ENCODE measurements at regions not wholly inside any gene's neighbourhood (a gene's known extent, or its start where the extent isn't known, plus 50 kb on each side); places are given as distances from the start of the nearest gene placed in this dataset.

- no peaks in the 10 kb centered on the region for H3K27me3 ChIP-seq (ENCODE audit: insufficient read depth, poor library complexity, severe bottlenecking)
- H3K9me3 ChIP-seq (ENCODE audit: severe bottlenecking) = no peaks in the 10 kb centered on the region
- H3K4me1 ChIP-seq (ENCODE audit: insufficient read depth, poor library complexity, severe bottlenecking) = no peaks in the 10 kb centered on the region
- H3K4me3 ChIP-seq (ENCODE audit: severe bottlenecking) = no peak overlapping the region
- DNase-seq (ENCODE audit: low spot score) (no peak), ATAC-seq (ENCODE audit: low read depth) (no peak)
- no peaks in the 10 kb centered on the region for H3K36me3 ChIP-seq (ENCODE audit: low read depth)
- TF ChIP-seq, protein P1, sequence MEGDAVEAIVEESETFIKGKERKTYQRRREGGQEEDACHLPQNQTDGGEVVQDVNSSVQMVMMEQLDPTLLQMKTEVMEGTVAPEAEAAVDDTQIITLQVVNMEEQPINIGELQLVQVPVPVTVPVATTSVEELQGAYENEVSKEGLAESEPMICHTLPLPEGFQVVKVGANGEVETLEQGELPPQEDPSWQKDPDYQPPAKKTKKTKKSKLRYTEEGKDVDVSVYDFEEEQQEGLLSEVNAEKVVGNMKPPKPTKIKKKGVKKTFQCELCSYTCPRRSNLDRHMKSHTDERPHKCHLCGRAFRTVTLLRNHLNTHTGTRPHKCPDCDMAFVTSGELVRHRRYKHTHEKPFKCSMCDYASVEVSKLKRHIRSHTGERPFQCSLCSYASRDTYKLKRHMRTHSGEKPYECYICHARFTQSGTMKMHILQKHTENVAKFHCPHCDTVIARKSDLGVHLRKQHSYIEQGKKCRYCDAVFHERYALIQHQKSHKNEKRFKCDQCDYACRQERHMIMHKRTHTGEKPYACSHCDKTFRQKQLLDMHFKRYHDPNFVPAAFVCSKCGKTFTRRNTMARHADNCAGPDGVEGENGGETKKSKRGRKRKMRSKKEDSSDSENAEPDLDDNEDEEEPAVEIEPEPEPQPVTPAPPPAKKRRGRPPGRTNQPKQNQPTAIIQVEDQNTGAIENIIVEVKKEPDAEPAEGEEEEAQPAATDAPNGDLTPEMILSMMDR (IDR thresholded peaks at IDR 0.05; ENCODE audit: poor library complexity, severe bottlenecking) = no peak
- no peak overlapping the region for H3K27ac ChIP-seq (ENCODE audit: poor library complexity, severe bottlenecking)
Observed at GRCh38 chr1:87666681-87667080, 338.0 kb downstream of the LMO4 start.

- ATAC-seq (ENCODE audit: low read depth) (no peak), DNase-seq (ENCODE audit: low spot score) (no peak)
- Histone ChIP-seq H3K4me1 (ENCODE audit: insufficient read depth, poor library complexity, severe bottlenecking) (no peaks in the 10 kb centered on the region), H3K27me3 (ENCODE audit: insufficient read depth, poor library complexity, severe bottlenecking) (no peaks in the 10 kb centered on the region), H3K4me3 (ENCODE audit: severe bottlenecking) (no peak overlapping the region), H3K9me3 (ENCODE audit: severe bottlenecking) (no peaks in the 10 kb centered on the region), H3K27ac (ENCODE audit: poor library complexity, severe bottlenecking) (no peak overlapping the region), H3K36me3 (ENCODE audit: low read depth) (no peaks in the 10 kb centered on the region)
- TF ChIP-seq, protein P1 (IDR thresholded peaks at IDR 0.05; ENCODE audit: poor library complexity, severe bottlenecking) = no peak
Observed at GRCh38 chr1:87669674-87670073, 341.0 kb downstream of the LMO4 start.

DNA sequence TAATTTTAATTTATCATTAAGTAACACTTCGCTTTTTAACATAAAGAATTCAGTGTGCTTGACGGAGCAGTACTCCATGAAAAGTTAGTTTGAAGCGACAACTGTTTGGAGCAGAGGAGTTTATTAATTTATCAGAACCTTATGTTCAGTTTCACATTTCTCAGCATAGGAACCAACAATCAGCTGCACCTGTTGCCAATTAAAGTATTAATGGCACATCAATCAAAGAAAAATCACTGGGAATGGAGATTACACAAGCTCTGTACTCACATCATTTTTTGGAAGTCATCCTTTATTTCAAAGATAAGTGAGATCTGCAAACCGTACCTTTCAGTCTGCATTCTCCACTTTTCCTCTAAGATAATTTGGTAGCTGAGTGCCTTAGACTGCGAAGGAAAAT, 344.6 kb downstream of the LMO4 start:
- Histone ChIP-seq H3K27me3 (ENCODE audit: insufficient read depth, poor library complexity, severe bottlenecking) (no peaks in the 10 kb centered on the region), H3K4me3 (ENCODE audit: severe bottlenecking) (no peak overlapping the region), H3K9me3 (ENCODE audit: severe bottlenecking) (no peaks in the 10 kb centered on the region), H3K4me1 (ENCODE audit: insufficient read depth, poor library complexity, severe bottlenecking) (no peaks in the 10 kb centered on the region), H3K27ac (ENCODE audit: poor library complexity, severe bottlenecking) (no peak overlapping the region), H3K36me3 (ENCODE audit: low read depth) (no peaks in the 10 kb centered on the region)
- TF ChIP-seq, protein P1 (IDR thresholded peaks at IDR 0.05; ENCODE audit: poor library complexity, severe bottlenecking) = no peak
- ATAC-seq (ENCODE audit: low read depth) (no peak), DNase-seq (ENCODE audit: low spot score) (no peak)

DNA sequence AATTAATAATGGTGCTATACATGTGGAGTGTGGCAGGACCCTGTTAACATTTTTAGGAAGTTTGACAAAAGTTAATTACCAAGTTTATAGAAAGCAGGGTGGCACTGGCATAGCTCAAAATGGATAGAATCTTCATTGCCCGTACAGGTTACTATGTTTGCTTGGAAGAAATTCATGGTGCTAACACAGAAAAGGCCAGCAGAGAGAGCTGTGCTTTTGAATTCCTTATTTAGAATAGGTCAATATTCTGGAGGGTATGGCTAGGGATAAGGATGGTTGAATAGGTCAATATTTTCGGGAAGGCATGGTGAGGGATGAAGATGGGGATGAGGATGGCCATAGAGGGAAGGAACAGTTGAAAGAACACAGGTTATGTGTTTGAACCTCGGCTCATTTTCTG, 345.1 kb downstream of the LMO4 start:
- no peaks in the 10 kb centered on the region for H3K36me3 ChIP-seq (ENCODE audit: low read depth)
- no peaks in the 10 kb centered on the region for H3K4me1 ChIP-seq (ENCODE audit: insufficient read depth, poor library complexity, severe bottlenecking)
- DNase-seq (ENCODE audit: low spot score) = no peak
- no peaks in the 10 kb centered on the region for H3K27me3 ChIP-seq (ENCODE audit: insufficient read depth, poor library complexity, severe bottlenecking)
- H3K27ac ChIP-seq (ENCODE audit: poor library complexity, severe bottlenecking) = no peak overlapping the region
- no peak for ATAC-seq (ENCODE audit: low read depth)
- TF ChIP-seq, protein P1 (IDR thresholded peaks at IDR 0.05; ENCODE audit: poor library complexity, severe bottlenecking) = no peak
- no peak overlapping the region for H3K4me3 ChIP-seq (ENCODE audit: severe bottlenecking)
- H3K9me3 ChIP-seq (ENCODE audit: severe bottlenecking) = no peaks in the 10 kb centered on the region

DNA sequence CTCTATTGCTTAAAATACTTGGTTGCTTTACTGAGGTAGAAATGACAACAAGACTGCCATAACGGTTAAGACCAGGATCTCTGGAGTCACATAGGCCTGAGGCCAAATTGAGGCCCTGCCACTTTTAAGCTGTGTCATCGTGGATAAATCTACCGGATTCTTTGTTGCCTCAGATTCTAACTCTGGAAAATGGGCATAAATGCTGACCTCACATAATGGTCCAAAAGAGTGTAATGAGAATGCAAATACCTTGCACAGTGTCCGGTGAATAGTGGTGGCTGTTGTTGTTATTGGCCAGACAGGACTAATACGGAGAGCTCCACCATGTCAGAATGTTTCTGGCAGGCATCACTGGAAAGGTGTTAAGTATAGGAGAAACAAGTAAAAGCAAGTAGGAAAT, 346.1 kb downstream of the LMO4 start:
- H3K27me3 ChIP-seq (ENCODE audit: insufficient read depth, poor library complexity, severe bottlenecking) = no peaks in the 10 kb centered on the region
- H3K4me3 ChIP-seq (ENCODE audit: severe bottlenecking) = no peak overlapping the region
- ATAC-seq (ENCODE audit: low read depth) (no peak), DNase-seq (ENCODE audit: low spot score) (no peak)
- H3K36me3 ChIP-seq (ENCODE audit: low read depth) = no peaks in the 10 kb centered on the region
- no peak overlapping the region for H3K27ac ChIP-seq (ENCODE audit: poor library complexity, severe bottlenecking)
- H3K9me3 ChIP-seq (ENCODE audit: severe bottlenecking) = no peaks in the 10 kb centered on the region
- TF ChIP-seq, protein P1 (IDR thresholded peaks at IDR 0.05; ENCODE audit: poor library complexity, severe bottlenecking) = no peak
- H3K4me1 ChIP-seq (ENCODE audit: insufficient read depth, poor library complexity, severe bottlenecking) = no peaks in the 10 kb centered on the region

Measured in RWPE2 (cell line).